GM19467 (cell line): ENCODE measurements at regions not wholly inside any gene's neighbourhood (a gene's known extent, or its start where the extent isn't known, plus 50 kb on each side); places are given as distances from the start of the nearest gene placed in this dataset.
"Not testable (repeated sequence)": the region's sequence is repeated elsewhere in the genome, so short reads cannot be mapped to it uniquely, and the experiment has no call there.

Experiments used
- ATAC-seq: cut with Tn5 transposase; IDR thresholded peaks from one replicate; pipeline ENCODE4 v1.9.1; 2021; ENCODE audit warnings: mild to moderate bottlenecking, moderate library complexity; ENCODE audit not compliant: unreplicated experiment

GRCh38 chr4:81740487-81740886 is 268.8 kb upstream of the RASGEF1B start:
- no peak for ATAC-seq

DNA sequence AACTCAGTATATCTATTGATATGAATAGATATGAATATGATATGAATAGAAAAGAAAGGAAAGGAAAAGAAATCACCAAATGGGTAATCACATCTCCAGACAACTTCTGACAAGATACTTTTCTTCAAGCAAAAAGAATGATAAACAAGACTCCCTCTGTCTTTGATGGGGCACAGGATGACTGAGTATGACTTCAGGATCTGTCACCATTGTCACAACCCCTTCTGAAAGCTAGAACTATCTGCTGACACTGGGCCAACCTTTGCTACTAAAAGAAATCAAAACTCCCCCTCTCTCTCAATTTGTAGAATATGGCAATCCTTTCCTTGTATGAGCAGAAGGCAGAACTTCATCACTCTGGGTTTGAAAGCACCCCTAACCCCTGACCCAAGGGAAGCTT is 267.2 kb upstream of the RASGEF1B start:
- no peak for ATAC-seq

DNA sequence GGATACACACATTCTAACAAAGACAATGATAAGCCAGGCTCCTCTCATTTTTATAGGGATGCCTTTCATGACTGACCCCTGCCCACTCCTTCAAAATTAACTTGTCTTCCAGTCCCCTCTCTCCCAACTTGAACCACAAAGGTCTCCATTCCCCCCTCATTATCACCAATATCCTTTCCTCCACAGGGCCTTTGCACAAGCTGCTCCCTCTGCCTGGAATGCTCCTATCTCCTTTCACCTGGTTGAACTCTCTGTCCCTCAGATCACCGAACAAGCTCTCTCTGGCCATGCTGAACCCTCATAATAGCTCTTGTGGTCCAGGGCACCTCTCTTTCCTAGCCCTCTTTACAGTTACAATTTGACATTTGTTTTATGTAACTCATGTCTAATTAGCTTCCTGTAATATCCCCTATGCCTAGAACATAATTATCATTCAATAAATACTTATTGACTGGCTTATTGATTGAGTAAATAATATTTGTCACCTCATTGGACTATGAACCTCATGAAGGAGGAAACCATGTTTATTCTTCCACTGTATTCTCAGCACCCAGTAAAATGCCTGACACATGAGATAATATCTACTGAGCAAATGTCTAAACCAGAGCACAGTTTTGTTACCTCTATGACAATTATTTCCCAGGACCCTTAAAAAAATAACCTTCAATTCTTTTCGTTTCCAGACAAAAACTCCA is 266.3 kb upstream of the RASGEF1B start:
- no peak for ATAC-seq

DNA sequence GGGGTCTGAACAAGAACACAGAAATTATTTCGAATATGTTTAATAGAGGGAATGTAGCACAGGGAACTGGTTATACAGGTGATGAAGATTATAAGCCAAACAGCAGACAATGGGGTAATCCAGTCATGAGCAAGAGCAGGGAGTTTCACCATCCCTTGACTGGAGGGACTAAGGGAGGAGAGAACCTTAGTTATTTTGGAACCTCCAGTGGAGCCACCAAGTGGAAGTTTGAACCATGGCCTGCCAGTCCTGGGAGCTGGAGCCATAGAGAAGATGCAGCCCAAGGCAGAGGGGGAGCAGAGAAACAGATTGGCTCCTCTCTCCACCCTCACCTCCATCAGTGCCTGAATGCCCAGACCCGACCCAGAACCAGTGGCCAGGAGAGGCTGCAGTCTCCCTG is 264.6 kb upstream of the RASGEF1B start:
- no peak for ATAC-seq

- no peak for ATAC-seq
These were observed 261.3 kb upstream of the RASGEF1B start for GRCh38 chr4:81732980-81733379.

DNA sequence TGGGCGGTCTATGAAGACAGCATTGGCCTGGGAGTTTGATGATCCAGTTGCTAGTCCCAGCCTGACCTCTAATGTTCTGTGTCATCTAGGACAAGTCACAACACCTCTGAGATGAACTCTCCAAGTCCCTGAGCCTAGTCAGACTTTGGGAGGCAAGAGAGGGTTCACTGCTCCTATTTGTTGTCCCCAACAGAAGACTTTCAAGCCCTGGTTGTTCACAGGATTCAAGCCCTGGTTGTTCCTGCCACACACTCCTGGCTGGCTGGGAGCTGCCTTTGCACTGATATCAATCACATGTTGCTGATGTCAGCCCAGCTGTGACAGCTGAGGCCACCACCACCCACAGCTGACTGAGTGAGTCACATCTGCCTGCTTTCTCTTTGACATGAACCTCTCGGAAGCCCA is 253.2 kb upstream of the RASGEF1B start:
- ATAC-seq = peak; percentile 87

DNA sequence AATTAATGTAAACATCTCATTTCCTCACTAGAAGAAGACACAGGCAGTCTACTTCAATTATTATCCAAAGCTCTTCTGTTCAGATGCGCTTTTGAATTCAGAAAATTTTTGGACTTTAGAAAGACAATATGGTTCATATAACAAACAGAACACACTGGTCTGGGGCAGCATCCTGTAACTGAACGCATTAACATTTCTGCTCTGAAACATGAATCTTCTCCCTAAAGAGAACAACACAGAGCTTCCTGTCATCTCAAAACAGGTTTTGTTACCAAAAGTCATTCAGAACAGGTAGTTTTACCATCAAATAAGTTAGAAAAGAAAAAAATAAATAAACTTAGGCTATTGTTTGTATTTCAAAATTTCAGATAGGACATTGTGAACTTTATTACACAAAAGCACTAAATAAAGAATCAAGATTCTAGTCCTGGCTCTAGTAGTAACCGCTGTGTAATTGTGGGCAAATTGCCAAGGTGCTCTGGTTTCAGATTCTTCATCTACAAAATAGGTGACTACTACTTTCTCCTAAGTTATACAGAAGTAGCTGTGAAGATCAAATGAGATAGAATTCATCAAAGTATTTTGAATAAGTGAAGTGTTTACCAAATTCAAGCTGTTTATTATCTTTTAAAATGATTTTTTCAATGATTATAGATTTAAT is 252.3 kb upstream of the RASGEF1B start:
- ATAC-seq = no peak

GRCh38 chr4:81723019-81723884 is 251.5 kb upstream of the RASGEF1B start:
- no peak for ATAC-seq

- ATAC-seq = no peak
These were observed 250.7 kb upstream of the RASGEF1B start for GRCh38 chr4:81722290-81722851.

DNA sequence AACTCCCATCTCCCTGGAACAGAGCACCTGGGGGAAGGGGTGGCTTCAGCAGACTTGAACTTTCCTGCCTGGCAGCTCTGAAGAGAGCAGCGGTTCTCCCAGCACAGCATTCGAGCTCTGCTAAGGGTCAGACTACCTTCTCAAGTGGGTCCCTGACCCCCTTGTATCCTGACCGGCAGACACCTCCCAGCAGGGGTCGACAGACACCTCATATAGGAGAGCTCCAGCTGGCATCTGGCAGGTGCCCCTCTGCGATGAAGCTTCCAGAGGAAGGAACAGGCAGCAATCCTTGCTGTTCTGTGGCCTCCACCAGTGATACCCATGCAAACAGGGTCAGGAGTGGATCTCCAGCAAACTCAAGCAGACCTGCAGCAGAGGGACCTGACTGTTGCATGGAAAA is 244.1 kb upstream of the RASGEF1B start:
- no peak for ATAC-seq

DNA sequence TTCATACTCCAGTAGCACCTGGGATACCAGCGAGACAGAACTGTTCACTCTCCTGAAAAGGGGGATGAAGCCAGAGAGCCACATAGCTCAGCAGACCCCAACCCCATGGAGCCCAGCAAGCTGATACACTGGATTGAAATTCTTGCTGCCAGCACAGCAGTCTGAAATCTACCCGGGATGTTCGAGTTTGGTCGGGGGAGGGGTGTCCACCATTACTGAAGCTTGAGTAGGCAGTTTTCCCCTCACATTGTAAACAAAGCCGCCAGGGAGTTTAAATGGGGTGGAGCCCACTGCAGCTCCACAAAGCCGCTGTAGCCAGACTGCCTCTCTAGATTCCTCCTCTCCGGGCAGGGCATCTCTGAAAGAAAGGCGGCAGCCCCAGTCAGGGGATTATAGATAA is 243.7 kb upstream of the RASGEF1B start:
- ATAC-seq = not testable (repeated sequence)

DNA sequence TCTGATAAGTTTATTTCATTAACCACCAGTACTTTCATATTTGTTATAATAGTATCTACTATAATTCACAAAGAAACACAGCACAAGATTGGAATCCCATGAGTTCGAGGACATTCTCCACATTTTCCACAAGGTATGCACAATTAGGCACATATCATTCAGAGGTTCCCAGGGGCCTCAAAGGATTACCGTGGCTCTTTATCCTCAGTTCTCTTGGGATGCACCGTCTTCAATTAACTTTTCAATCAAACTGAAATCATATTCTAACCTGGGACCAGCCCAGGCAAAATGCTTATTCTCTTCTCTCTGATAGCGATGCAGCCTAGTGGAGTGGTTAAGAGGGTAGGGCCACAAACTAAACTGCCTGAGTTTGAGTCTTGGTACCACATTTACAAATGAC is 242.6 kb upstream of the RASGEF1B start:
- ATAC-seq = no peak

GRCh38 chr4:81712714-81713113 is 241.0 kb upstream of the RASGEF1B start:
- ATAC-seq = no peak

- no peak for ATAC-seq
These were observed 232.8 kb upstream of the RASGEF1B start for GRCh38 chr4:81704461-81704860.

GRCh38 chr4:81700189-81700588 is 228.5 kb upstream of the RASGEF1B start:
- ATAC-seq = no peak

- ATAC-seq = no peak
These were observed 227.0 kb upstream of the RASGEF1B start for GRCh38 chr4:81698538-81699296.

GRCh38 chr4:81694176-81694913 is 222.6 kb upstream of the RASGEF1B start:
- no peak for ATAC-seq

DNA sequence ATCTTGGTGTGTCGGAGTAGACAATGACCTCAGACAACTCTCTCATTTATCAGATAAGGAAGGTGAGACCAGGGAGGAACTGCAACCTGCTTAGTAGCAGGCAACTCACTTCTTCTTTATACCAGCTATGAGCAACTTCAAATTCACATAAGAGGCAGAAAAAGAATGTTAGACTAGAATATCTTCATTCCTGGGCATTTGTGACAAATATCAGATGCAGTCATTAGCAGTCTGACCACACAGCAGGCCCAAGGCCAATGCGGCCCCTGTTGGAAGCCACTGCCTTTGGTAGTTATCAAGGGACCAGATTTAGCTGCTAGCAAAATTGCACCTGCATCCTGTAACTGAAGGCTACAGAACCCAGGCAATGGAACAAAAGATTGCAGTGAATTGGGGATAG is 219.2 kb upstream of the RASGEF1B start:
- no peak for ATAC-seq

- ATAC-seq = no peak
These were observed 216.4 kb upstream of the RASGEF1B start for GRCh38 chr4:81688085-81688484.

DNA sequence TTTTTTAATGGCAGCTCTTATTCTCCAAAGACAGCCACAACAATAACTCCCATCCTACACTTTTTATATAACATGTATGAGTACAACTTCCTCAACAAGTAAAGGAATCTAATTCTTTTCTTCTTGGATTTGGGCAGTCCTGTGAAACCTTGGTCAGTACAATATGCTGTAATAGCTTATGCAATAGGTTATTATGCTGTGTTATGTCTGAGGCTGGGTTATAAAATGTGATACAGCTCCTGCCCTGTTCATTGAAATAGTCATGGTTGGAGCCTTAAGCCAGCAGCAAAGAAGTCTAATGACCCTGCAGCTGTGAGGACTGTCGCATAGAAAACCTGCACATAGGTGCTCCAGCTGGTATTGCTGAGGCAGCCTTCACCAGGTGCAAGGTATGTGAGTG is 215.8 kb upstream of the RASGEF1B start:
- ATAC-seq = no peak
